Brain pericyte (primary cell): ENCODE measurements at regions not wholly inside any gene's neighbourhood (a gene's known extent, or its start where the extent isn't known, plus 50 kb on each side); places are given as distances from the start of the nearest gene placed in this dataset.
"Not testable (repeated sequence)": the region's sequence is repeated elsewhere in the genome, so short reads cannot be mapped to it uniquely, and the experiment has no call there.

Source experiments
- DNase-seq: peaks from one replicate; pipeline ENCODE4 v3.0.0-alpha.2; 2012; ENCODE audit warnings: low read depth, low spot score

DNA sequence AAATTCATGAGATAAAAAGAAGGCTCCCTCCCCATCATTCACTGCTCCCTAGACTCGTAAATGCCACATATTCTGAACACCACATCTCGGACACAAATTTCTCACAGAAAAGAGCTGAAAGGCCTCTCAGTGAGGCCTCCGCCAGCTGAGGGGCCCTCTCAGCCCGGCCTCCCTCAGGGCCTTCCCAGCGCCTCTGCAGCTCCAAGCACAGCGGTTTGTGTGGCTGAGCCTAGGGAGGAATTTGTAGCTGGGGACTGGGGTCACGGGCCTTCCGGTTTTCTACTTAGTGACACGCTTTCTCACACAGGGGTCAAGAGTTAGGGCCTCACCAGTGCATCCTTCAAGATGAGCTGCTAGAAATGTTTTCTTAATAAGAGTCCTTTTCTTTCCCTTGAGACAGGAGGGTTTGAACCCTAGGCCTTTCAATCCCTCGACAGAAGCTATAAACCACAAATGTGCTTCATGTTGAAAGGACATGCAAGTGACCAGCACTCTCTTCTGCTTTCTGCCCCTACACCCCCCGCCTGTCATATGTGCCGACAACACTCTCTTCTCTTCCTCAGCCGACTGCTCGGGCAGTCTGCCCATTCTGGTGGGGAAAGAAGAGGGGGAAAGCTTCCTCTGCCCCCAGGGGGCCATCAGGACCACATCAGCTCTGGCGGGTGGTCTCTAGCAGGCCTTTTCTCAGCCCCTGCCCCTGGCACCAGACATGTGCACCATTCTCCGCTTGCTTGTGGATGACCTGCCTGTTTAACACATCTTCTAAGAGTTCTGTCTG, 104.9 kb downstream of the CHIC2 start:
- no peak for DNase-seq

DNA sequence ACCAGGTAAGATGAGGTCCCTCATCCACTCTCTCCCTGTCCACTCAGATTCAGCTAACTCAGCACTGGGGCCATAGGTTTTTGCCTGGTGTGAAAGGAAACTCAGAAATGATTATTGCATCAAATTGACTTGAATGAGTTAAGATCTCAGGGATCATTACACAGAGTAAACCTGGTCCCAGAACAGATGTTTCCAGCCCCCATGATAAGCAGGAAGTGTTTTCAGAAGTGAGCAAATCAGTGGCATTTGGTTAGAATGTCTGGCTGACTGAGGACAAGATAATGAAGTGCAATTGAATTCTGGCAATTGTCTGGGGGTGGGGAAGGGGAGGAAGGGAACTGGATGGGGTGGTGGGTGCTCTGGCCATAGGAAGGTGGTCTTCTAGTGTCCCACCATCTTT, 108.0 kb downstream of the CHIC2 start:
- DNase-seq = no peak

DNA sequence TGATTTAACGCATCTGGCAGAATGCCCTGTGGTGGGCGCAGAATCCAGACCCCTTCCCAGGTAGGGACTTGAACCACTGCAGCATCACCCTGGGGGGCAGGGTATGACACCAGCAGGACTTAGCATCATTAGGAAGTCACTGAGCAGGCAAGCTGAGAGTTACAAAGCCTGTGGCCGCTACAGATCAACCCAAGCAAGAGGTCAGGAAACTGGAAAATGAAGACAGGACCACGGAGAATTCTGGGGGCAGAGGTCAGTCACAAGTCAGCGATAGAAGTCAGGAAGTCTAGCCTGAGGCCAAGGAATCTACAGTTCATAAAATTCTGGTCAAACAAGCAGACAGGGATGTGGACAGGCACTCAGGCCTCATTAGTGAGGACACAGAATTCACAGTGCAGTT, 108.4 kb downstream of the CHIC2 start:
- DNase-seq = no peak

DNA sequence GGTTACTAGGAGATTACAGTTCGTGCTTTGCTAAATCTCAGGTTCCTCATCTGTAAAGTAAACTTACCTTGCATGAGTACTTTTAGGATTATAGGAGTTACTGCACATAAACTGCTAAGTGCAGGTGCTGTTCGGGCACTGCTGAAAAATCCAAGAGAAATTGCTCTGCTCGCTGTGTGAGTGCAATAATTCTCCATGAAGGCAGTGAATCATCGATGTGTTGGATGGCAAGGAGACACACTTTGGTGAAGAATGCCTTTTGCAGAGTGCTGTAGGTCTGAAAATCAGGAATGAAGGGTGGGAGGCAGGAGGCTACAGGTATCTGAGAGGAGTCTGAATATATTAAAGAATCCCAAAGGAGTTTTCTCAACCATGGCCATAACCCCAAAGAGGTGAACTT, 113.0 kb downstream of the CHIC2 start:
- no peak for DNase-seq

DNA sequence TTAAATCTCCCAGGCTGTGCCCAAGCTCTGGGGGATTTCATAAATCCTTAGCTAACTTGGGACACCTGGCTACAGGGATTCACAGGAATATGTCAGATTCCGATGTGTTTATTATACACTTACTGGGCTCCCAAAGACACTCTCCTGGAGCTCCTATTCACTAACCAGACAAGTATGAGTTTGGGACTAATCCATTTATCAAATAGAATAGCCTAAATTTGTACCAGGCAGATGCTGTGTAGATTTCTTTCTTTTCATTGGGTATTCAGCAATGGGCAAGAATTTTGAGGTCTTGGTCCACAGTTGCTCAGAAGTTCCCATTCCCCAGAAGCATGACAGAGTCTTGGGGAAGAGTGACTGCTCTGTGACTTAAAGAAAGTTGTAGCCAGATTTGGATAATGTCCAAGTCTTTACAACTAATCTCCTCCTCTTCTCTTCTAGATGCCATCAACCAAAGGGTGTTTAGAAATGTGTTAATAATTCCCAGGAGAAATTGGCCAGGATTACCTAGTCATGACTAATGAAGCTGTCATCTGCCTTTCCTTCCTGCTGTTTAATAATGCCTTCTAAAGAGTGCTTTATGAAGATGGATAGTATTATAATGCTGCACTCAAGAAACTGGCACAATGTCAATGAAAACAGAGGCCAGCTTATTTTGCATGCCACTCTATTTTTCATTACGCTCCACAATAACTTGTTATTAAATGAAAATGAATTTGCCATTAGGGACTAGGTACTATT, 120.9 kb downstream of the CHIC2 start:
- DNase-seq = no peak

DNA sequence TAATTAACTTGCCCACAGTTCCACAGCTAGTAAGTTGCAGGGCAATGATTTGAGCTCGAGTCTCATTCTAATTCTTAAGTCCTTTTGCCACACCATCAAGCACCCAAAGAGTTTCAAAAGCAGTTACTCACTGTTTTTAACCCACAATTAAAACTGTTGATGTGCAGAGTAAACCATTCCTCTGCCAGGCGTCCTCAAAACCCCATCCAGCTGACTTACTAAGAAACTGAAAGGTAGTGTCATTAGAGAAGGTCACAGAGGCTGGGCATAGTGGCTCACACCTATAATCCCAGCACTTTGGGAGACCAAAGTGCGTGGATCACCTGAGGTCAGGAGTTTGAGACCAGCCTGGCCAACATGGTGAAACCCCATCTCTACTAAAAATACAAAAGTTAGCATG, 121.7 kb downstream of the CHIC2 start:
- DNase-seq = no peak

DNA sequence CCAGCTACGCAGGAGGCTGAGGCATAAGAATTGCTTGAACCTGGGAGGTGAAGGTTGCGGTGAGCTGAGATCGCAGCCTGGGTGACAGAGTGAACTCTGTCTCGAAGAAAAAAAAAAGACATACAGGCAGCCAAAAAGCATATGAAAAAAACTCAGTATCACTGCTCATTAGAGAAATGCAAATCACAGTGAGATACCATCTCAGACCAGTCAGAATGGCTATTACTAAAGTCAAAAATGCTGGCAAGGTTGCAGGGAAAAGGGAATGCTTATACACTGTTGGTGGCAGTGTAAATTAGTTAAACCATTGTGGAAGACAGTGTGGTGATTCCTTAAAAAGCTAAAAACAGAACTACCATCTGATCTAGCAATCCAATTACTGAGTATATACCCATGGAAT, 123.1 kb downstream of the CHIC2 start:
- DNase-seq = no peak

DNA sequence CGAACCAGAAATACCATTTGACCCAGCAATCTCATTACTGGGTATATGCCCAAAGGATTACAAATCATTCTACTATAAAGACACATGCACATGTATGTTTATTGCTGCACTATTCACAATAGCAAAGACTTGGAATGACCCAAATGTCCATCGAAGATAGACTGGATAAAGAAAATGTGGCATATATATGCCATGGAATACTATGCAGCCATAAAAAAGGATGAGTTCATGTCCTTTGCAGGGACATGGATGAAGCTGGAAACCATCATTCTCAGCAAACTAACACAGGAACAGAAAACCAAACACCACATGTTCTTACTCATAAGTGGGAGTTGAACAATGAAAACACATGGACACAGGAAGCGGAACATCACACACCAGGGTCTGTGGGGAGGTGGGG, 124.5 kb downstream of the CHIC2 start:
- not testable (repeated sequence) for DNase-seq

DNA sequence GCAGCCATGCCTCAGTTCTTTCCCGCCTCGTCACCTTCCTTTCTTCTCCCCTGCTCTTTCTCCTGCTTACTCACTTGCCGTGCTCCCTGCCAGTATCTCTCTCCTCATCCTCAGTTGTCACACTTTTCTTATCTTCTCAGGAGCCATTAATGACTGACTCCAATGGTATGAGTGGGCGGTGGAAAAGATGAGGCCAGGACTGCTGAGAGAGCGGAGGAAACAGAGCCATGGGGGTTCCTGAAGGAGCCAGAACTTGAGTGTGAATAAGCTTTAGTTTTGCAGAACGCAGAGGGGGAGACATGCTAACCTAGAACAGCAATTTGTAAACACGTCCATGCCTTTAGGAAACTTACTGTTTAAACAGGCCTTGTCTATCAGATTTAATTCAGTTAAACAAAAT, 126.5 kb downstream of the CHIC2 start:
- DNase-seq = peak; percentile 24

DNA sequence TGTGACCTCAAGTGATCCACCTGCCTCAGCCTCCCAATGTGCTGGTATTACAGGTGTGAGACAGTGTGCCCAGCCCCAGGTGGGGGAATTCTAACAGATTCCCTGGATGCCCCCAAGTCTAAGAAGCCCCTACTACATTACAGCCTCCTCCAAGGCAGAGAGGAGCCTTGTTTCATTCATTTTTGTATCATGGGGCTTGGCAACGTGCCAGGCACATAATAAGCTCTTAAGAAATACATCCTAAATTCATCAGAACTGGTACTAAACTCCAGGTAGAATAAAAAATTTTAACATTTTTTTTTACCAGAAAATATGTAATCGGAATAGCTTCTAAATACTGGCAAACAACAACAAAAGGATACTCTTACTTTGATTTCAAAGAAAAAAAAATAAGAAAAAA, 127.1 kb downstream of the CHIC2 start:
- no peak for DNase-seq

DNA sequence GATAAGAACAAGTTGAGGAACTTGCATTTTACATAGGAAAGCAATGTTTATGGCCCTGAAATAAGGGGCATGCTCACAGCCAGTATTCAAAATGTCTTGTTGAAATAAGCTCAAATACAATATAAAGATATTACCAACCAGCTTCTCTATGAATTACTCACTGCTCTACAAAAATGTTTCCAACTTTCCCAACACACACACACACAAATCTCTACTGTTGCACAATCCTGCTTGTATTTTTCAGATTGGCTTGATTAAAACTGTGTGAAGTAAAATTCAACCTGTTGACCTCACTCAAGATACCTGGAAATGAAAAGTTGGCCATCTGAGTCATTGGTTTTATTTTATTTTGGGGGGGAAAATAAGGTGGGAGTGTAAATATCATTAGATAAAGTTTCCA, 128.6 kb downstream of the CHIC2 start:
- no peak for DNase-seq

DNA sequence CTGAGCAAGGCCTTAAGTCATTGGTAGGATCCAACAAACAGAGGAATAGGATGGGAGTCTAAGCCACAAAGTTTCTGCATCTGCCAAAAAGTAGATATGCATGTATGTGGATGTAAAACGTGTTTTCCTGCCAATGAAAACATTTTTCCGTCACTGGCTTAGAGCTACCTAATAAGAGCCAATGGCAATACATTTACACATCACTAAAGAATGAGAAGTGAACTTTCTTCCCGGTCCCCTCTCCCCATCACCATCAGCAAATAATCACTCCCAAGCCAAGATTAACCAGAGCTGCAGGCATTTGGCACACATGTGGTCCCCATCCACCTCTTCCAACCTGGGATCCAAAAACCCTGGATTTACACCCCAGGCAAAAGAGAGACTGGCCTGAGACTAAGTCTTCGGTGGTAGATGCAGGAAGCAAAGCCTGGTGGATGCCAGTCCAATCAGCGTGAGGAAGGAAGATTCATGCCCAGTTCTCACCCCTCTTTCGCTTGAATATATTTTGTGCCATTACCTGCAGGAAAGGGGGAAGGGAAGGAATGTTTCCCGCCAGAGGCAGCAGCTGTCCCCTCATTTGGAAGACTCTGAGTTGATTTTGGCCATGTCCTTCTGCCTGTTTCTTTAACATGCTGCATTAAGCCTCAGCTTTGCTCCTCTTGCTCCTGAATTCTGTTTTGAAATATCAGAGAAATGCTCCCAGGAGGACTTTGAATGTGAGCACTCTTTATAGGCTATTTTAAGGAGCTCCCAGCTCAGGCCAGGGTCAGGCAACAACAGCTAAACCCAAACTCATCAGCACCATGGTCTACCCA, 131.4 kb downstream of the CHIC2 start:
- peak; percentile 31 for DNase-seq

DNA sequence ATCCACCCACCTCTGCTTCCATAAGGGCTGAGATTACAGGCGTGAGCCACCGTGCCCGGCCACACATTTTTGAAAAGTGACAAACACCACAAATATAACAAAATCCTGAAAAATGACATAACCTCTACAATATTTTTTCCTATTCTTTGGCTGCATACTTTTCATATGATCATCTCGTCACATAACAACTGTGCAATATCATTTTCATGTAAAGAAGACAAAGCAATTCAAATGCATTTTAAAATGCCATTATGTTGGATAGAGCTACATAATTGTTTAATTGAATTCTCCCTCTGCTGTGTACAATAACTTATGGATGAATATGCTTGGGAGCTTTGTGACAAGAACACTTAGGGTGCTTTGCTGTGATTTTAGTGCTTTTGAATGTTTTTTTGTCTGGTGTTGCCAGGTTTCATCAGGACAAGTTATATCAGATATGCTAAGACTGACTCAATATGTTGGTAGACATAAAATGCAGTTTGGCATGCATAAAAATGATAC, 132.9 kb downstream of the CHIC2 start:
- no peak for DNase-seq

DNA sequence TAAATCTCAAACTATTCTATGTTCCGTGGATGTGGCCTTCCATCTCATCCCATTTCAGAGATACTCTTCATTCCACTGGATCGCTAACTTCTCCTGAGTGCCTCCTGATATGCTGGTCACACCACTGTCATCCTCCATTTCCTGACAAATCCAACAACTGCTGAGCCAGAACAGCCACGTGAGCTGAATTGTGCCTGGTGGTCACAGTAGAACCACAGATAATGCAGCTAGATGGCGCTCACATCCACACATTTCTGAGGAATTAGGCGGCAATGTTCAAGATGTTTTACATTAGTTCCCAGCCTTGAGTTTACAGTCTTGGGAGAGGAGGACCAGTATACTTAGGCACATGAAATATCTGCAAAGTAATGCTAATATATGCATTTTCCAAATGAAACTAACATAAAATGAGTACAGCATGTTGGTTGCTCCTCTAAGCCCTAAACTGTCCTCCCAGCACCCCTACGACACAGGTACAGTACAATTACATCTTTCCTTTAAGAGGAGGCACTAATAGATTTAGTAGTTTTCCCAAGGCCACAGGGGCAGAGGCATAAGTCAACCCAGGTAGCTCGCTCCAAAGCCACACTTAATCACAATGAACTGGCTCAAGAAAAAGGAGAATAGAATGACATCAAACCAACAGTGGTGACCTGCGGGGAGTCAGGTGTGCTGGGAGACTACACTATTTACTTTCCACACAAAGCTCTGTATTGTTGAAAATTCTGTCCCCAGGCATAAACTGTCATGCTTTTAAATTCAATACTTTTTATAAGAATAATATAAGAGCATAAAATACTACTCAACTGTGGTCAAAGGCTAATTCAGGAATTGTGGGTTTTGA, 134.2 kb downstream of the CHIC2 start:
- DNase-seq = peak; percentile 65

DNA sequence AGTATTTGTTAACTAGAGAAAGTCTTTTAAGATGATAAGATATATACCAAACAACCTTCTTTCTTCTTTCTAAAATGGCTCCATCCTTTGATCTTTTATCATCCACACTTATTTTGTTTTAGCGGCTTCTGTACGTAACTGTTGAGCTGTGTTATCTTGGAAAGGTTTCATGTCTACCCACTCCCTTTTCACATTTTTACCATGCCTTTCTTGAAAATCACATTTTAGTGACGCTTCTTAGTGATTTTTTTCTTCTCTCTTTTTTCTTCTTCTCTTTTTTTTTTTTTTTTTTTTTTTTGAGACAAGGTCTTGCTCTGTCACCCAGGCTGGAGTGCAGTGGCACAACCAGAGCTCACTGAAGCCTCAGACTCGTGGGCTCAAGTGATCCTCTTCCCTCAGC, 135.1 kb downstream of the CHIC2 start:
- no peak for DNase-seq

DNA sequence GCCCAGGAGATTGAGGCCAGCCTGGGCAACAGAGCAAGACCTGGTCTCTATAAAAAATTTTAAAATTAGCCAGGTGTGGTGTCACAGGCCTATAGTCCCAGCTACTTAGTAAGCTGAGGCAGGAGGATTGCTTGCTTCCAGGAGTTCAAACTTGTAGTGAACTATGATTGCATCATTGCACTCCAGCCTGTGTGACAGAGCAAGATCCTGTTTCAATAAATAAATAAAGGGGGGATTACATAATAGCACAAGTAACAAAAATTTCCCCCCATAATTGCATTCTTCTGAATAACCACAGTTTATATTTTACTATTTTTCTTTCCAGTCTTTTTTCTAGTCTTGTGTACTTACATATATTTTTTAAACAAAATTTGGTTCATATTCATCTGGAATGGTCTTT, 135.6 kb downstream of the CHIC2 start:
- DNase-seq = no peak

DNA sequence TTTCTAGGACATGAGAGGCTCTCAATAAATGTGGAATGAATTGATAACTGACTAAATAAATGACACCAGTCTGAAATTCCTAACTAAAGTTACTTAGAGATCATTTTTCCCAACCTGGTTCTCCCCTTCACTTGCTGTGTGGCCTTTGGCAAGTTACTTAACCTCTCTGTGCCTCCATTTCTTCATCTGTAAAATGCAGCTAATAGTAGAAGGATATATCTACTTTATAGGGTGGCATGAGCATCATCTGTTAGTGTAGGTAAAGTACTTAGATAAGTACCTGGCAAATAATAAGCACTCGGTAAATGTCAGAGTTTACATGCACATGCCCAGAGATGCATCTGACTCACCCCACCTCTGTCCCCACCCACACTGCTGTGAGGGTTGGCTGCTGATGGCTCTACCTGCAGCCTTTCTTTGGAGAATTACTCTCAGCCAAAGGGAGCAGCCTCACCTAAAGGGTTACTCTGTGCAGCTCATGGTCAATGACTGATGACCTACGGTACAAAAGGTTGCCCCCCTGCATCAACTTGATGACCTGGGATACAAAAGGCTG, 139.3 kb downstream of the CHIC2 start:
- no peak for DNase-seq

DNA sequence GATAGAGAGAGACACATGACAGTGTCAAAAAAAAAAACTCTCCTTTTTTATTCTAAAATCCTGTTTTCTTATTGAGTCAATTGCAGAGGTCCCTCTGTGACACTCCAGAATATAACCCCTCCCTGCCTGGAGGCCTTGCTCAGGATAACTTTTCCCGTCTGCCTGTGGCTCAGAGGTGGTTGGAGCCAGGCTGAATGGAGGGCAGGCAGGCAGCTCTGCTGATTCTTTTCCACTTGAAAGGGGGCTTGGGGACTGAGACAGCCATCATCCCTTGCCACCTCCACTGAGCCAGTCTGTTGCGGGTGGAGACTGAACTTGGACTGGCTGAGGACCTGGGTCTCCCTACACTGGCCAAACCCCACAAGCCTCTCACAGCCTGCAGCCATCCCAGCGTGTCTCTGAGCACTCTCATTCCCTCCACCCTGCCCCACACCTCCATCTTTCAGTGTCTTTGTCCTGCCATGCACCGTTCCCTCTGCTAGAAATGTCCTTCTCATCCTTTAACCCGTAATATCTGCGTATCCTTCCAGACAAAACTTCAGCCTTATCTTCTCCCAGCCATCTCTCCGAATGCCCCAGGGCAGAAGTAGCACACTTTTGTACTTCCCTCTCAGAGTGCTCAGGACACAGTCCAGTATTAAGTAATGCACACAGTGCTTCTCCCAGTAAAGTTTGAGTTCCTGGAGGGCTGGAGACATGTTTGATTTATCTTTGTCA, 139.9 kb downstream of the CHIC2 start:
- DNase-seq = no peak

DNA sequence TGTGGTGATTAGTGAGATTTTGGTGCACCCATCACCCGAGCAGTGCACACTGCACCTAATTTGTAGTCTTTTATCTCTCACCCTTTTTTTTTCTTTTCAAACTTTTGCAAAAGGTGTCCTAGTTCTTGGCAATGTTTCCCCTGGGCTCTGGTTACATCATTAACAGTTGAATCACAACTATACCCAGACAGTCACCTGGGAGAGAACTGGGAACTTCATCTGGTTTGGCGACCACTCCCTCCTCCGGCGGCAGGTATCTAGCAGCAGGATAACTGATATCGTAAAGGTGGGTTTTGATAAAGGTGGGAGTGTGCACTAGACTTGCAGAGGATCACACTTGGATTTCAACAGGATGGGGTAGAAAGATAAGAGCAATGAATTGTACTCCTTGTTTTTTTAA, 140.5 kb downstream of the CHIC2 start:
- no peak for DNase-seq

DNA sequence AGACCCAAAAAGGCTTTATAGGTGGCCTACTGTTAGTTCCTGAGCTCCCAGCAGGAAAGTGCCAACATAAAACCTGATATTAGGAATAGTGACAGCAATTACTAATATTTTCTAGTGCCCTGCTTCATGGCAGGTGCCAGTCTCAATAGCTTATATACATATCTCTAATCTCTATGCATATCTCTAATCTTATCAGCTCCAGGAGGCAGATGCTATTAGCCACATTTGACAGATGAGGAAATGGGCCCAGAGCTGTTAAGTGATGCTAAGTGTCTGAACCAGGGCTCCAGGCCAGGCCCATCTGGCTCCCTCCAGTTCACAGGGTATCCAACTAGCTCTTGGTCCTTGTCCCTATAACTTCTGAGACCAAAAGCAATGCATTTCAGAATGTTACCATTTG, 142.5 kb downstream of the CHIC2 start:
- no peak for DNase-seq
